ENCODE measurements at regions not wholly inside any gene's neighbourhood (a gene's known extent, or its start where the extent isn't known, plus 50 kb on each side); places are given as distances from the start of the nearest gene placed in this dataset.
"Not testable (repeated sequence)": the region's sequence is repeated elsewhere in the genome, so short reads cannot be mapped to it uniquely, and the experiment has no call there.

GRCh38 chr3:125715651-125716050, 120.4 kb upstream of the OSBPL11 start:
- TF ChIP-seq POLR2A (IDR thresholded peaks at IDR 0.05) (no peak), EP300 (IDR thresholded peaks at IDR 0.05) (no peak), POLR2AphosphoS5 (IDR thresholded peaks at IDR 0.05) (no peak), CTCF (IDR thresholded peaks at IDR 0.05) (no peak)
- Histone ChIP-seq H3K4me1 (no peaks in the 10 kb centered on the region), H3K36me3 (no peaks in the 10 kb centered on the region), H3K27ac (no peak overlapping the region), H3K27me3 (no peaks in the 10 kb centered on the region), H3K4me3 (no peak overlapping the region), H3K9me3 (no peaks in the 10 kb centered on the region)
- ATAC-seq: no peak
- WGBS, 2 donors (ENCODE audit: low coverage in 1 of 2): 90% methylated on average over 10 of the region's 24 CpGs; no CpG with 5 or more reads in 1 of the 2 donors

- H3K9me3 ChIP-seq, H3K4me3 ChIP-seq, ATAC-seq, H3K27ac ChIP-seq, H3K27me3 ChIP-seq, H3K36me3 ChIP-seq, H3K4me1 ChIP-seq: not testable (repeated sequence)
- 54 to 63% methylated on average over 4 to 10 of the region's 11 CpGs for WGBS, 2 donors (ENCODE audit: low coverage in 1 of 2)
Observed at GRCh38 chr3:125732151-125732550, 136.9 kb upstream of the OSBPL11 start.

GRCh38 chr3:125741991-125742718, 146.9 kb upstream of the OSBPL11 start:
- not testable (repeated sequence) for H3K4me1 ChIP-seq, ATAC-seq, H3K27ac ChIP-seq, H3K36me3 ChIP-seq, H3K27me3 ChIP-seq, H3K9me3 ChIP-seq, H3K4me3 ChIP-seq
- 63 to 80% methylated on average over 2 to 3 of the region's 11 CpGs for WGBS, 2 donors (ENCODE audit: low coverage in 1 of 2)

GRCh38 chr3:125742845-125743244, 147.5 kb upstream of the OSBPL11 start:
- ATAC-seq, H3K9me3 ChIP-seq, H3K27me3 ChIP-seq, H3K36me3 ChIP-seq, H3K4me3 ChIP-seq, H3K27ac ChIP-seq, H3K4me1 ChIP-seq: not testable (repeated sequence)
- WGBS, 2 donors (ENCODE audit: low coverage in 1 of 2): 67 to 89% methylated on average over 1 of the region's 3 CpGs

- ATAC-seq, H3K27me3 ChIP-seq, H3K4me3 ChIP-seq, H3K27ac ChIP-seq, H3K4me1 ChIP-seq, H3K36me3 ChIP-seq, H3K9me3 ChIP-seq: not testable (repeated sequence)
- 67% methylated on average over 1 of the region's 1 CpG; no CpG with 5 or more reads in 1 of the 2 donors for WGBS, 2 donors (ENCODE audit: low coverage in 1 of 2)
Observed at GRCh38 chr3:125757050-125757449, 161.8 kb upstream of the OSBPL11 start.

GRCh38 chr3:125758641-125759130, 163.4 kb upstream of the OSBPL11 start:
- not testable (repeated sequence) for H3K4me3 ChIP-seq, H3K9me3 ChIP-seq, H3K4me1 ChIP-seq, ATAC-seq, H3K36me3 ChIP-seq, H3K27me3 ChIP-seq, H3K27ac ChIP-seq
- WGBS, 2 donors (ENCODE audit: low coverage in 1 of 2): 0% methylated on average over 1 of the region's 32 CpGs; no CpG with 5 or more reads in 1 of the 2 donors

- H3K4me1 ChIP-seq, H3K4me3 ChIP-seq, H3K9me3 ChIP-seq, ATAC-seq, H3K27ac ChIP-seq, H3K36me3 ChIP-seq: not testable (repeated sequence)
- peaks cover 21% of the 10 kb centered on the region for H3K27me3 ChIP-seq
- WGBS, 2 donors (ENCODE audit: low coverage in 1 of 2): 73 to 83% methylated on average over 1 to 2 of the region's 2 CpGs
Observed at GRCh38 chr3:125762601-125763000, 167.3 kb upstream of the OSBPL11 start.

GRCh38 chr3:125766285-125766826, 171.1 kb upstream of the OSBPL11 start:
- peak overlapping the region in 2 of 4 donors; percentile 23 to 63 for H3K27ac ChIP-seq
- not testable (repeated sequence) for ATAC-seq
- whole genome bisulfite sequencing, 2 donors (ENCODE audit: low coverage in 1 of 2): no CpG with 5 or more reads among the region's 54 CpGs

GRCh38 chr3:125766931-125767330, 171.6 kb upstream of the OSBPL11 start:
- WGBS, 2 donors (ENCODE audit: low coverage in 1 of 2): 49% methylated on average over 4 of the region's 23 CpGs; no CpG with 5 or more reads in 1 of the 2 donors
- not testable (repeated sequence) for H3K4me1 ChIP-seq, ATAC-seq, H3K36me3 ChIP-seq, H3K9me3 ChIP-seq
- H3K4me3 ChIP-seq: peak overlapping the region; percentile 55 to 73
- peaks cover 21% of the 10 kb centered on the region for H3K27me3 ChIP-seq
- peak overlapping the region in 1 of 4 donors; percentile 63 for H3K27ac ChIP-seq

More at GRCh38 chr3:125766285-125766826, 171.1 kb upstream of the OSBPL11 start:
- TF ChIP-seq CTCF (IDR thresholded peaks at IDR 0.05): peak; percentile 29 to 90 (median 72)
- H3K4me1 ChIP-seq, H3K9me3 ChIP-seq, H3K36me3 ChIP-seq: not testable (repeated sequence)
- H3K27me3 ChIP-seq: peaks cover 21% of the 10 kb centered on the region
- H3K4me3 ChIP-seq: peak overlapping the region; percentile 55 to 73

All from gastroesophageal sphincter (tissue), 4 donors.